H1 (cell line): ENCODE measurements at regions not wholly inside any gene's neighbourhood (a gene's known extent, or its start where the extent isn't known, plus 50 kb on each side); places are given as distances from the start of the nearest gene placed in this dataset.
A peak's percentile ranks its signal among the peaks of the same experiment; 100 is the strongest.

Experiments used
- CTCF ChIA-PET: fragments of 300-600 bp; sonication (Branson Sonifier 250); formaldehyde crosslinking; loops from one replicate; lab custom pipeline; 2021; ENCODE audit not compliant: partially characterized antibody; lab: Charles Lee
- POLR2A ChIA-PET: fragments of 300-600 bp; sonication (Branson Sonifier 250); formaldehyde crosslinking; loops from one replicate; lab custom pipeline; 2021; ENCODE audit warnings: inconsistent platforms; ENCODE audit not compliant: partially characterized antibody; lab: Charles Lee
- DNase-seq, 2 experiments: peaks; one replicate each; pipeline versions ENCODE4 v3.0.0 to v3.0.0-alpha.2; 2010 to 2022; ENCODE audit warnings: low spot score in 2 of 2, low read depth in 1 of 2, mixed read lengths in 1 of 2
- FAIRE-seq: peaks from 2 replicates; lab custom pipeline; 2011; peaks lifted over from hg19 to GRCh38; lab: Jason Lieb, UNC
- H2AFZ ChIP-seq: 2 replicates; pipeline ENCODE4 v1.8.1; 2012; ENCODE audit warnings: low read length, inconsistent platforms
- H2AK5ac ChIP-seq: 2 replicates; pipeline ENCODE4 v1.6.1; 2013; ENCODE audit warnings: low read depth, low read length
- H2BK120ac ChIP-seq: replicated peaks from 2 replicates; pipeline ENCODE3; 2013; ENCODE audit warnings: low read depth, low read length, inconsistent platforms
- H2BK12ac ChIP-seq: 2 replicates; pipeline ENCODE4 v1.6.1; 2013; ENCODE audit warnings: low read depth, low read length
- H2BK15ac ChIP-seq: 2 replicates; pipeline ENCODE4 v1.6.1; 2013; ENCODE audit warnings: low read length
- H2BK20ac ChIP-seq: 2 replicates; pipeline ENCODE4 v1.6.1; 2013; ENCODE audit warnings: low read length
- H2BK5ac ChIP-seq: 2 replicates; pipeline ENCODE4 v1.6.1; 2013; ENCODE audit warnings: low read depth, low read length
- H3K14ac ChIP-seq: 2 replicates; pipeline ENCODE4 v1.6.1; 2013; ENCODE audit warnings: inconsistent platforms; ENCODE audit not compliant: insufficient read length
- H3K18ac ChIP-seq: 2 replicates; pipeline ENCODE4 v1.6.1; 2013; ENCODE audit warnings: low read length; ENCODE audit errors: extremely low read depth
- H3K23ac ChIP-seq: 2 replicates; pipeline ENCODE4 v1.6.1; 2013; ENCODE audit warnings: inconsistent platforms; ENCODE audit not compliant: insufficient read length
- H3K23me2 ChIP-seq: 2 replicates; pipeline ENCODE4 v1.6.1; 2013; ENCODE audit warnings: low read depth, low read length
- H3K27ac ChIP-seq: 2 replicates; pipeline ENCODE4 v1.6.1; 2011; ENCODE audit warnings: low read depth, low read length, inconsistent platforms
- H3K27me3 ChIP-seq, 4 experiments: replicated peaks in 1 of 4; 1 replicate in 1 of 4; 2 replicates in 3 of 4; pipeline versions ENCODE4 v1.6.1 to v1.8.1; 2011 to 2013; ENCODE audit warnings: low read length in 3 of 4, mild to moderate bottlenecking in 3 of 4, inconsistent platforms in 2 of 4, mixed read lengths in 2 of 4, moderate library complexity in 1 of 4; ENCODE audit not compliant: control insufficient read depth in 3 of 4, insufficient read depth in 3 of 4; ENCODE audit errors: extremely low read depth in 1 of 4
- H3K36me3 ChIP-seq, 4 experiments: 2 replicates each; pipeline versions ENCODE4 v1.6.1 to v1.8.1; 2011 to 2013; ENCODE audit warnings: mild to moderate bottlenecking in 4 of 4, low read length in 3 of 4, moderate library complexity in 2 of 4, control low read depth in 1 of 4, inconsistent platforms in 1 of 4; ENCODE audit not compliant: insufficient read depth in 4 of 4, control insufficient read depth in 2 of 4
- H3K4ac ChIP-seq: replicated peaks from 2 replicates; pipeline ENCODE3; 2013; ENCODE audit warnings: low read length, low read depth, mixed read lengths, inconsistent platforms; ENCODE audit not compliant: insufficient read length
- H3K4me1 ChIP-seq, 4 experiments: replicated peaks in 1 of 4; 1 replicate in 1 of 4; 2 replicates in 3 of 4; pipeline versions ENCODE4 v1.6.1 to v1.8.1; 2011 to 2013; ENCODE audit warnings: low read length in 3 of 4, inconsistent platforms in 2 of 4, mixed read lengths in 1 of 4; ENCODE audit not compliant: insufficient read depth in 4 of 4, control insufficient read depth in 3 of 4
- H3K4me2 ChIP-seq, 2 experiments: 2 replicates each; pipeline versions ENCODE4 v1.6.1 to v1.8.1; 2011 to 2013; ENCODE audit warnings: low read depth in 2 of 2, low read length in 2 of 2, control low read depth in 1 of 2, inconsistent platforms in 1 of 2, mild to moderate bottlenecking in 1 of 2; ENCODE audit not compliant: insufficient read depth in 1 of 2
- H3K4me3 ChIP-seq, 4 experiments: fragments of 200-600, 300-600 bp in 1 of 4; sonication (generic), shearing (Covaris generic), sonication (Bioruptor Twin) in 1 of 4; 2 replicates each; pipeline versions ENCODE4 v1.5.1 to v1.8.1; 2011 to 2016; ENCODE audit warnings: low read length in 4 of 4, low read depth in 3 of 4, control low read depth in 2 of 4, inconsistent platforms in 2 of 4, mild to moderate bottlenecking in 2 of 4, mixed read lengths in 1 of 4, moderate library complexity in 1 of 4; ENCODE audit not compliant: insufficient read depth in 2 of 4; ENCODE audit errors: extremely low read depth in 1 of 4
- H3K56ac ChIP-seq: replicated peaks from 2 replicates; pipeline ENCODE3; 2013; ENCODE audit warnings: low read depth, mild to moderate bottlenecking, mixed read lengths, low read length, inconsistent platforms; ENCODE audit not compliant: insufficient read length
- H3K79me1 ChIP-seq: 2 replicates; pipeline ENCODE4 v1.6.1; 2013; ENCODE audit warnings: low read depth, low read length, control low read depth
- H3K79me2 ChIP-seq, 2 experiments: 2 replicates each; pipeline versions ENCODE4 v1.6.1 to v1.8.1; 2012 to 2013; ENCODE audit warnings: low read length in 2 of 2, mild to moderate bottlenecking in 2 of 2, inconsistent platforms in 1 of 2; ENCODE audit not compliant: insufficient read depth in 2 of 2, control insufficient read depth in 1 of 2
- H3K9ac ChIP-seq, 4 experiments: replicated peaks in 1 of 4; 1 replicate in 1 of 4; 2 replicates in 3 of 4; pipeline versions ENCODE4 v1.6.1 to v1.8.1; 2011 to 2013; ENCODE audit warnings: low read depth in 3 of 4, low read length in 3 of 4, control low read depth in 2 of 4, mild to moderate bottlenecking in 2 of 4, moderate library complexity in 2 of 4, inconsistent platforms in 1 of 4; ENCODE audit errors: extremely low read depth in 1 of 4
- H3K9me3 ChIP-seq, 2 experiments: 2 replicates each; pipeline versions ENCODE4 v1.6.1 to v1.8.1; 2012 to 2013; ENCODE audit warnings: mild to moderate bottlenecking in 2 of 2, moderate library complexity in 2 of 2, control low read depth in 1 of 2, inconsistent platforms in 1 of 2, low read depth in 1 of 2, low read length in 1 of 2, mixed read lengths in 1 of 2; ENCODE audit not compliant: insufficient read depth in 2 of 2
- H4K20me1 ChIP-seq, 2 experiments: replicated peaks in 1 of 2; 2 replicates each; pipeline versions ENCODE3 to v1.8.1; 2011 to 2013; ENCODE audit warnings: inconsistent platforms in 2 of 2, low read length in 2 of 2, mild to moderate bottlenecking in 1 of 2; ENCODE audit not compliant: insufficient read depth in 2 of 2, control insufficient read depth in 1 of 2
- H4K5ac ChIP-seq: 2 replicates; pipeline ENCODE4 v1.6.1; 2013; ENCODE audit warnings: low read length, low read depth, mixed read lengths, inconsistent platforms; ENCODE audit not compliant: insufficient read length
- H4K8ac ChIP-seq: 2 replicates; pipeline ENCODE4 v1.8.0; 2013; ENCODE audit warnings: mild to moderate bottlenecking, moderate library complexity, low read length, inconsistent platforms; ENCODE audit not compliant: insufficient read depth; ENCODE audit errors: extremely low read depth
- H4K91ac ChIP-seq: replicated peaks from 2 replicates; pipeline ENCODE3; 2013; ENCODE audit warnings: low read length, mixed read lengths, inconsistent platforms; ENCODE audit not compliant: insufficient read length
- CTBP2 ChIP-seq: IDR thresholded peaks from 2 replicates; pipeline ENCODE4 v1.7.0; 2011; ENCODE audit warnings: borderline replicate concordance, mild to moderate bottlenecking, moderate library complexity, mixed read lengths, low read length; ENCODE audit not compliant: insufficient read depth, insufficient read length
- EZH2 ChIP-seq: fragments of 200-600 bp; sonication (generic); IDR thresholded peaks from 2 replicates; pipeline ENCODE4 v1.7.1; 2012; ENCODE audit warnings: low read depth, mild to moderate bottlenecking, moderate library complexity, low read length, inconsistent platforms; ENCODE audit not compliant: severe bottlenecking
- KDM5A ChIP-seq: fragments of 200-600 bp; IDR thresholded peaks from 2 replicates; pipeline ENCODE4 v1.7.1; 2012; ENCODE audit warnings: mild to moderate bottlenecking, low read length, inconsistent platforms, mixed read lengths
- SUZ12 ChIP-seq: fragments of 200-600 bp; sonication (generic); IDR thresholded peaks from 2 replicates; pipeline ENCODE4 v1.6.1; 2012; ENCODE audit warnings: mild to moderate bottlenecking, inconsistent platforms, low read length, moderate library complexity, mixed read lengths
- TBP ChIP-seq: IDR thresholded peaks from 2 replicates; pipeline ENCODE4 v1.6.1; 2011; ENCODE audit warnings: low read depth, low read length, improper control_type of control experiment
- WGBS, 2 experiments: shearing (Covaris generic) in 1 of 2; methylation state at CpG; one replicate each; pipeline versions ENCODE4 v1.1.6 to v1.1.7; 2013 to 2015; ENCODE audit warnings: low lambda C conversion rate in 2 of 2, mixed read lengths in 2 of 2, inconsistent platforms in 1 of 2, low coverage in 1 of 2, missing lambda C conversion rate in 1 of 2; ENCODE audit not compliant: insufficient replicate concordance in 2 of 2, insufficient coverage in 1 of 2, insufficient read length in 1 of 2; ENCODE audit errors: extremely low coverage in 1 of 2, missing lambda C conversion rate in 1 of 2; 5-methylcytosine and 5-hydroxymethylcytosine counted together

- Histone ChIP-seq H3K18ac (no peak overlapping the region), H2AK5ac (no peak overlapping the region), H3K79me1 (0 out of 2 replicates have a peak, but pooled peaks cover 4% of the 10 kb centered on the region), H3K27ac (no peak overlapping the region), H2BK15ac (no peak overlapping the region), H3K56ac (no peak overlapping the region), H3K27me3 (no peaks in the 10 kb centered on the region; a peak in 1 of 7 replicates), H2BK120ac (no peak overlapping the region), H3K14ac (no peak overlapping the region), H3K4me1 (peaks cover 6 to 34% (median 18%) of the 10 kb centered on the region in 4 experiments), H2BK5ac (no peak overlapping the region), H3K79me2 (no peaks in the 10 kb centered on the region), H3K9ac (no peak overlapping the region), H2BK12ac (peak overlapping the region; percentile 60; the same call in 1 of the 2 replicates), H2AFZ (no peak overlapping the region), H3K4ac (no peak overlapping the region), H3K4me3 (no peak overlapping the region), H2BK20ac (no peak overlapping the region), H4K5ac (no peak overlapping the region), H3K23me2 (peaks cover 11% of the 10 kb centered on the region), H4K91ac (no peak overlapping the region)
- ChIA-PET POLR2A (interaction anchor here (1.0 kb wide), 1 partner anchor 85 kb away, joined by 3 read pairs; no protein-coding TSS in a partner anchor), CTCF (interaction anchor here (0.7 to 2.2 kb wide), 13 partner anchors 8 to 417 kb away, joined by 3 to 12 read pairs (median 4); no protein-coding TSS in a partner anchor)
- no peak for FAIRE-seq
- 91% methylated on average over 19 of the region's 21 CpGs; no CpG with 5 or more reads in 1 of the 2 experiments for WGBS, 2 experiments
- no peak for TF ChIP-seq KDM5A
- TF ChIP-seq SUZ12: no peak
- no peak for TF ChIP-seq TBP
- no peak for TF ChIP-seq EZH2
- no peak for TF ChIP-seq CTBP2
- TF ChIP-seq, all 59 proteins: peak for 0
- no peak for DNase-seq
- H3K36me3 ChIP-seq: no peaks in the 10 kb centered on the region
- peak overlapping the region; percentile 12; the same call in 1 of the 2 replicates for H4K8ac ChIP-seq
- no peaks in the 10 kb centered on the region for H3K9me3 ChIP-seq
- no peak overlapping the region for H3K4me2 ChIP-seq
- H3K23ac ChIP-seq: no peak overlapping the region
- H4K20me1 ChIP-seq: peaks cover 0 to 8% of the 10 kb centered on the region in 2 experiments
Observed at GRCh38 chr16:85521552-85522307, 91.4 kb upstream of the GSE1 start.
